ENCODE measurements at regions not wholly inside any gene's neighbourhood (a gene's known extent, or its start where the extent isn't known, plus 50 kb on each side); places are given as distances from the start of the nearest gene placed in this dataset.

- Mint-ChIP-seq H3K27me3 (ENCODE audit: unreplicated experiment) (no peaks in the 10 kb centered on the region), H3K4me1 (ENCODE audit: low read depth, unreplicated experiment) (peaks cover 6% of the 10 kb centered on the region), H3K4me3 (ENCODE audit: low read depth, unreplicated experiment) (peak overlapping the region; percentile 5), H3K36me3 (ENCODE audit: insufficient read depth, unreplicated experiment) (peaks cover 4% of the 10 kb centered on the region), H3K9me3 (ENCODE audit: low read depth, unreplicated experiment) (no peaks in the 10 kb centered on the region), H3K27ac (ENCODE audit: unreplicated experiment) (peak overlapping the region; percentile 80)
- BruUV-seq (replicated peaks), result no TSS peak
- CTCF ChIA-PET, result no interaction called here
- intact Hi-C loops (cut with micrococcal nuclease; ENCODE audit: unreplicated experiment), result loop anchor here (10.0 kb wide), 1 partner anchor 66 kb away; no protein-coding TSS in a partner anchor
- no peak for TF ChIP-seq CTCF (IDR thresholded peaks at IDR 0.05; ENCODE audit: unreplicated experiment)
- no peak for DNase-seq
Measured at GRCh38 chr20:19880256-19881079, 122.4 kb downstream of the RIN2 start.

DNA sequence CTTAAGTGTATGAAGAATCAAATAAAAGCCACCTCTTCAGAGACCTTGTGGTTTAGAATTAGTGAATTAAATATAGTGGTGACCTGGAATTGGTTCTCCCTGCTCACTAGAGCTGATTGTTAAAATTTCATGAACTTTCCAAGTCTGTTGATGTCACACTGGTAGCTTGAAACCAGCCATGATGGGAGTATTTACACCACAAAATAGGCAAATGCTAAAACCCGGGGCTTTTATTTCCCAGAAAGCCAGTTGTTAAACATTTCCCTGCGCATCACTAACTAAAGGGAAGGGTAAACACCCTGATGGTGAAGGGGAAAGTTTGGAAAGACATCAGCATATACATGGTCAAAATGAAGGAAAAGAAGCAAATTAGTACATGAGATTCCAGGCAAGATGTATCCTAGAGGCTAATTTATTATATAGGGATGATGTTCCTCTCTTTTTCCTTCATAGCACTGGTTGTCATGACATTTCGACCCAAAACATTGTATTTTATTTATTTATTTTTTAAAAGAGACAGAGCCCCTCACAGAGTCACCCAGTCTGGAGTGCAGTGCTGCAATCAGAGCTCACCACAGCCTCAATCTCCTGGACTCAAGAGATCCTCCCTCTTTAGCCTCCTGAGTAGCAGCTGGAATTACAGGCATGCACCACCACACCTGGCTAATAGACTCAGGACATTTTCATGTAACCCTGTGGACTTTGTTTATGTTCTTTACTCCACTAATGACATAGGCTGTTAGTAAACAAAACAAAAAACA, 123.2 kb downstream of the RIN2 start:
- Mint-ChIP-seq H3K27ac (ENCODE audit: unreplicated experiment) (peak overlapping the region; percentile 80), H3K27me3 (ENCODE audit: unreplicated experiment) (no peaks in the 10 kb centered on the region), H3K9me3 (ENCODE audit: low read depth, unreplicated experiment) (no peaks in the 10 kb centered on the region), H3K4me1 (ENCODE audit: low read depth, unreplicated experiment) (peaks cover 2% of the 10 kb centered on the region), H3K36me3 (ENCODE audit: insufficient read depth, unreplicated experiment) (peaks cover 9% of the 10 kb centered on the region), H3K4me3 (ENCODE audit: low read depth, unreplicated experiment) (no peak overlapping the region)
- TSS peak; percentile 90 for BruUV-seq (replicated peaks)
- CTCF ChIA-PET, result no interaction called here
- no peak for DNase-seq
- no peak for TF ChIP-seq CTCF (IDR thresholded peaks at IDR 0.05; ENCODE audit: unreplicated experiment)
- intact Hi-C loops (cut with micrococcal nuclease; ENCODE audit: unreplicated experiment), result loop anchor here (10.0 kb wide), 1 partner anchor 66 kb away; no protein-coding TSS in a partner anchor

GRCh38 chr20:19881990-19882389, 123.9 kb downstream of the RIN2 start:
- Mint-ChIP-seq H3K9me3 (ENCODE audit: low read depth, unreplicated experiment) (no peaks in the 10 kb centered on the region), H3K27me3 (ENCODE audit: unreplicated experiment) (no peaks in the 10 kb centered on the region), H3K4me1 (ENCODE audit: low read depth, unreplicated experiment) (peaks cover 8% of the 10 kb centered on the region), H3K36me3 (ENCODE audit: insufficient read depth, unreplicated experiment) (peaks cover 14% of the 10 kb centered on the region), H3K4me3 (ENCODE audit: low read depth, unreplicated experiment) (no peak overlapping the region), H3K27ac (ENCODE audit: unreplicated experiment) (no peak overlapping the region)
- no peak for DNase-seq
- no peak for TF ChIP-seq CTCF (IDR thresholded peaks at IDR 0.05; ENCODE audit: unreplicated experiment)
- no TSS peak for BruUV-seq (replicated peaks)
- intact Hi-C loops (cut with micrococcal nuclease; ENCODE audit: unreplicated experiment), result loop anchor here (10.0 kb wide), 1 partner anchor 67 kb away; no protein-coding TSS in a partner anchor
- CTCF ChIA-PET, result no interaction called here

GRCh38 chr20:19882446-19882845, 124.4 kb downstream of the RIN2 start:
- BruUV-seq (replicated peaks), result no TSS peak
- peaks cover 14% of the 10 kb centered on the region for H3K36me3 Mint-ChIP-seq (ENCODE audit: insufficient read depth, unreplicated experiment)
- H3K4me1 Mint-ChIP-seq (ENCODE audit: low read depth, unreplicated experiment), result peaks cover 8% of the 10 kb centered on the region
- no peak for DNase-seq
- intact Hi-C loops (cut with micrococcal nuclease; ENCODE audit: unreplicated experiment), result loop anchor here (10.0 kb wide), 1 partner anchor 68 kb away; no protein-coding TSS in a partner anchor
- TF ChIP-seq CTCF (IDR thresholded peaks at IDR 0.05; ENCODE audit: unreplicated experiment), result no peak
- no peaks in the 10 kb centered on the region for H3K27me3 Mint-ChIP-seq (ENCODE audit: unreplicated experiment)
- H3K27ac Mint-ChIP-seq (ENCODE audit: unreplicated experiment), result no peak overlapping the region
- H3K9me3 Mint-ChIP-seq (ENCODE audit: low read depth, unreplicated experiment), result no peaks in the 10 kb centered on the region
- H3K4me3 Mint-ChIP-seq (ENCODE audit: low read depth, unreplicated experiment), result no peak overlapping the region
- CTCF ChIA-PET, result interaction anchor here (0.7 kb wide), 1 partner anchor 749 kb away, joined by 6 read pairs; no protein-coding TSS in a partner anchor
